HG02870 (cell line): ENCODE measurements at regions not wholly inside any gene's neighbourhood (a gene's known extent, or its start where the extent isn't known, plus 50 kb on each side); places are given as distances from the start of the nearest gene placed in this dataset.

Experiments
- ATAC-seq: cut with Tn5 transposase; IDR thresholded peaks from one replicate; pipeline ENCODE4 v1.9.1; 2021; ENCODE audit warnings: mild to moderate bottlenecking, moderate library complexity; ENCODE audit not compliant: unreplicated experiment

DNA sequence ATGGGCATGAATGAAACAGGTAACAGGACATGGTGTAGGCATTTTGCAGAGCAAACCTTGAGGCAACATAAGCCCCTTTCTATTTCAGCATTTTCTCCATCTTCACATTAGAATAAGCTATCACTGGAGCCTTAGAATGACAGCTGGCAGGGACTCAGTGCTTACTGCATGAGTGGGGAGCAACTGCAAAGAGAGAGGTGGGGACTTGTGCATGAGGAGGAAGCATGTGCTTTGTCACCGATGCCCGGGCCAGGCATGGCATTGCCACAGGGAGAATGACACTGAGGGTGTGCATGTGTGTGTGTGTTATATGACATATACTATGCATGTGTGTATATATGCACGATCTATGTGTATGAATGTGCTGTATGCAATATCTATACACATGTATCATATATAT is 258.2 kb upstream of the RAB6C start:
- no peak for ATAC-seq

DNA sequence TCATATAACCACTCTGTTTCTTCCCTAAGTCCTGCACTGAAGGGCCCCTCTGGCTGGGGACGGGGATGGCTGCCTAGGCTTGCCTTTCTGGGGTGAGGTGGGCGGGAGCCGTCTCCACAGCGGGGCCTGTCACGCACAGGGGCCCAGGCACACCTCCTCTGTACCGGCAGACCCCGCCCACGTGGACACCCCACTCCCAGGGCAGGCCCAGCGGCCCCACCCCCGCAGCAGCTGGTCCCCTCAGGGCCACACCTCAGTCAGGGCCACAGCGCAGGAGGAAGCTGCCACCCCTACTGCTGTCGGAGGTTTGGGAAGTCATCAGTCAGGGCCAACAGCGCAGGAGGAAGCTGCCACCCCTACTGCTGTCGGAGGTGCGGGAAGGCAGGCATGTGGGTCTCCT is 257.6 kb upstream of the RAB6C start:
- no peak for ATAC-seq

DNA sequence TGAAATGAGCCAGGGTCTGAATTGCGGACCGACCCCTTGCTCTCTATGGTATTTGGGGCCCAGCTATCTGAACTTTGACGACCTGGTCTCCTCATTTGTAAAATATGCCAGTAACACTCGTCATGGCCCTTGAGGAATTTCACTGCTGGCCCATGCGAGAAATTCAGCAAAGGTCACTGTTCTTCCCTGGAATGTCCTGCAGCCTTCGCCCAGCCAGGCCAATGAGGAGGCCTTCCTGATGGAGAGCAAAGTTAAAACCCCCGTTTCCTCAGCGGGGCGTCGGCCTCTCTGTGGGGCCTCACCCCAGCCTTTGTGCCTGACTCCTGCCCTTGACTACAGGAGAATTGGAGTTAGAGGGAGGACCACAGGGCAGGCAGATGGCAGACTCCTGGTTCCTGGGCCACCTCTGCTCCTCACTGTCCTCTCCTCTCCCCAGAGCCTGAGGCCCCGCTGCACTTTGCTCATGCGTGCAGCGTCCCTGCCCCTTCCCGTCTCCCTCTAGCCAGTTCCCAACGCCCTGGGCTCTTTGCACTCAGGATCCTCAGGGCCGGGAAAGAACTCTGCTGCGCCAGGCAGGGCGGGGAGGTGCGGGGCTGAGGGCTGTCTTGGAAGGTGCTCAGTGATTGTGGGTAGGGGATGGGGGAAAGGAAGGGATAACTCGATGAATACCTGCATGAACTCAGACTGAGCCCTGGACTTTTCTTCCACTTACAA is 257.0 kb upstream of the RAB6C start:
- ATAC-seq = no peak

DNA sequence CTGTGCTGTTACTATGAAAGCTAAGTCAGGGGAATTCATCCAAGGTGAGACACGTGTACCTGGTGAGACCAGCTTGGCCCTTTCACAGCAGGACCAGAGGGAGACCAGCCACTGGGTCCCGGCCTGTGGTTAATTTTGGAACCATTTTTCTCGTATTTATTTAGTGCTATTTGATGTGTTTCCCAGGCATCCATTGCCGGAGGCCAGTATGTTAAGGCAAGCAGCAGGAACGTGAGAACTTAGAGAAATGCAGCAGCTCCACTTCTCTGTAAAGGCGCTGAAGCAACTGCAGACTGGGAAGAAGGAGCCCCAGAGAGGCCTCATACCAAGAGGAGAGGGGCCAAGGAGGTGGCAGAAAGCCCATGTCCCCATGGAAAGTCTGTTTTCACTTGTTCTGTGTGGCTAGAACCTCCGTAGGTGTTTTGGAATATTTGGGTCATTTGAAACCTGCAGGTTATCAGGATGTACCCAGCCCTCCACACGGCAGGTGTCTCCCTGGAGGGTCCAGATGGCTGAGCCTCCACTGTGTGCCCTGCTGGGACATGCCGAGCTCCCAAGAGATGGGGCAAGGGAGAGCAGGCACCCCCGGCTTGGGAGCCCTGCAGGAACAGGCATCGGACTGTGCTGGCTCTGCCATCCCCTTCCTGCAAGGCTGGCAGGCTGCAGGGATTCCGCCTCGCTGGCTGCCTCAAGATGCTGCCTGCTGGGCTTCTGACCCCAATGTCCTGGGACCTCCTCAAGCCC is 256.0 kb upstream of the RAB6C start:
- ATAC-seq = no peak

DNA sequence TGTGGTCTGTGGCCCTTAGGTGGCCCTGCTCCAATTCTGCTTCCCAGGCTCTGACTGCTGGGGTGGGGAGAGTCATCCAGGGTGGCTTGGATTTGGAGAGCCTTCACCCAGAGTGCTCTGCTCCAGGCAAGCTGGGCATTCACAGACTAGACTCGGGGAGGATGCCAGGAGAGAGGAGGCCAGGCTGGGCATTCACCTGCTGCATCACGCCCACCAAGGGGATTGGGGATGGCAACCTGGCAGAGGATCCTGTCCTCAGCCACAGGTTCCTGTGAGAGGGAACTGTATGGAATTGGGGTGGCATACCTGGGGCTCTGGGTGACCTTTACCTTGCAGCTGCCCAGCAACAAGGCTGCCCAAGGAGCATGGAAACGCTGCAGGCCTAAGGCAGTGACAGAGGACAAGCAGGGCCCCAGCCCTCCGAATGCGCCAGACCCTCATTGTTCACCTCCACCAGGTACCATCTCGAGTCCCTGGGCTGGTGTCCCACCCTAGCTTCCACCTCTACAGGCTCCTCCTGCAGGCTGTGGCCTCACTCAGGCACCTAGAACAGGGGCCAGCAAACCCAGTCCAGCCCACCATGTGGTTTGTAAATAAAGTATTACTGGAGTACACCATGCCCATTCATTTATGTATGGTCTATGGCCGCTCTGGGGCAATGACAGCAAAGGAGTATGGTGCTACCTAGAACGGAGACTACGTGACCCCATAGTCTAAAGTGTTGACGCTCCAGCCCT is 255.3 kb upstream of the RAB6C start:
- no peak for ATAC-seq

DNA sequence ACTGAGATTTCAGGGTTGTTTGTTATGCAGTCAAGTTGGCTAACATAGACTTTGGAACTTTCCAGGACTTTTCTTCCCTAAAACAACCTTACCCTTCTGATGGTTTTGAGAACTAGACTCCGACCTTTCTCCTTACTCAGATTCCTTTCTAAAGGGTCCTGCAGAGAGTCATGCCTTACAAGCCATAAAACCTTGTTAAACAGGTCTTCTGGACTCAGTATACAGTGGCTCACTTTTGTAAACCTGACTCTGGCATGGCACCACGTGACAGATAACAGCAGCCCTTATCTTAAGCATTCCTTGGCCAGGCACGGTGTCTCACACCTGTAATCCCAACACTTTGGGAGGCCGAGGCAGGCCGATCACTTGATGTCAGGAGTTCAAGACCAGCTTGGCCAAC is 253.2 kb upstream of the RAB6C start:
- ATAC-seq = no peak

DNA sequence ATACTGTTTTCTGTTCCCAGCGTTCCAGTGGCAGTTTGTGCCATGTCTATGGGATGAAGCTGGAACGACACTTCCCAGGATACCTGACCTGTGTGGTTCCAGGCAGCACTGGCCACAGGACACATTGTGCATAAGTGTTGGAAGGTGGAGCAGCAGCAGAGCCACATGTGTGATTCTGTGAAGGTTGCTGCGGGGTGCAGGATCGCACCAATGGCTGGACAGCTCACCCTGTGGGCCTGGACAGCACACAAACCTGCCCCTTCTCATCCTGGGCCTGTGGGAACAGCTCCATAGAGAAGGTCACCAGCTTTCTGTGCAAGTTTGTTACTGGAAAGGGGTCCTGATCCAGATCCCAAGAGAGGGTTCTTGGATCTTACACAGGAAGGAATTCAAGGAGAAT is 252.2 kb upstream of the RAB6C start:
- ATAC-seq = no peak

DNA sequence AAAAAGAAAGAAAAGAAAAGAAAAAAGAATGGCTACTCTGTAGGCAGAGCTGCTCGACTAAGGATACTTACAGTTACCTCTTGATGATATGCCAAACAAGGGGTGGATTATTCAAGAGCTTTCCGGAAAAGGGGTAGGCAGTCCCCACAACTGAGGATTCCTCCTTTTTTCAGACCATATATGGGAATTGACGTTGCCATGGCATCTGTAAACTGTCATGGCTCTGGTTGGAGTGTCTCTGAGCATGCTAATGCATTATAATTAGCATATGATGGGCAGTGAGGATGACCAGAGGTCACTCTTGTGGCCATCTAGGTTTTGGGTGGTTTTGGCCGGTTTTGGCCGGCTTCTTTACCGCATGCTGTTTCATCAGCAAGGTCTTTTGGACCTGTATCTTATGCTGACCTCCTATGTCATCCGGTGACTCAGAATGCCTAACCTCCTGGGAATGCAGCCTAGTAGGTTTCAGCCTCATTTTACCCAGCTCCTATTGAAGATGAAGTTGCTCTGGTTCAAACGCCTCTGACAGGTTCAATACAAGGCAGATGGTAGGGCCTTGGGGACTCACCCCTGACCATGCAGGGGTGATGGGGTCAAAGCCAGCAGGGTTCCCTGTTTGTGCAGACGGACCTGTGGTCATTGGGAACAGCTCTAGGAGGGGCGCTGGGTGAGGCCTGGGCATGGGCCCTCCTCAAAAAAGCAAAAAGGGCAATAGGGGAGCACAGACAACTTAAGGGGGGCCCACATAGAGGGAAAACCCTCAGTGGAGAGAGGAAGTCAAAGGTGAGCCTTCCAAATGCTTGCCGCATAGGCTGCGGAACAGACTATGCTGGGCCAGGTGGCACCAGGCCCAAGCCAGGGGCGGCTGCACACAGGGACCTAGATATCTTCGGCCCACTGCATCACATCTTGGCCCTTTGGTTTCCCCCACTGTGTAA is 251.2 kb upstream of the RAB6C start:
- ATAC-seq = no peak

DNA sequence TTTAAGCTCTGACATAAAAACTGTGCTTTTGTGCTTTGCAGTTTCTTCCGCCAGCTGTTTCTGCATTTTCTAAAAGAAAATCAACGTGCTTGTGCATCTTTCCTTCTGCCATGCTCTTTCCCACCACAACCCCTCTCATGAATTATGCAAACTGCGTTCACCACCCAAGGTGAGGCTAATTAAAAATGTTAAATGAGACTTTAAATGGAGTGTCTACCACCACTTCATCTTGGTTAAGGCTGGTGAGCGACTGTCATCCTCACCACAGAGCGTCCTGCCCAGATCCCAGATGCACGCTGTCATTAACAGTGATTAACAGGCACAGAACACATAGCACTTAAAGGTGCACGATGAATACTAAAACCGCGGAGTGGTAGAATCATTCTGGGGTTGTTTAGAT is 250.5 kb upstream of the RAB6C start:
- no peak for ATAC-seq

DNA sequence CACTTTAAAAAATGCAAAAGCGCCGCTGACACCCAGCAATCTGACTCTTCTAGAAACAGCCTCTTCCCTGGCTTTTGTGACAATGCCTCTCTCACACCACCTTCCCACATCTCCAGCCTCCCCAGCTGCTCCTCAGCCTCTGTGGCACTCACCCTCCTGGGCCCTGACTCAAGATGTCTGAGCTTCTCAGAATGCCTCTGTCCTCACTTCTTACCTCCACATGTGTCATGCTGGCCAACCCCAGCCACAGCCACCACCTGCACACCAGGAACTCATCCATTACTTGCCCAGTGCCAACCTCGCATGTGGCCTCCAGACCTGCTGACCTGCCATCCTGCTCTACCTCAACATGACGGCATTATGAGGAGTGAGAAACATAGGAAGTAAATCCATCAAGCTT is 249.8 kb upstream of the RAB6C start:
- ATAC-seq = no peak

DNA sequence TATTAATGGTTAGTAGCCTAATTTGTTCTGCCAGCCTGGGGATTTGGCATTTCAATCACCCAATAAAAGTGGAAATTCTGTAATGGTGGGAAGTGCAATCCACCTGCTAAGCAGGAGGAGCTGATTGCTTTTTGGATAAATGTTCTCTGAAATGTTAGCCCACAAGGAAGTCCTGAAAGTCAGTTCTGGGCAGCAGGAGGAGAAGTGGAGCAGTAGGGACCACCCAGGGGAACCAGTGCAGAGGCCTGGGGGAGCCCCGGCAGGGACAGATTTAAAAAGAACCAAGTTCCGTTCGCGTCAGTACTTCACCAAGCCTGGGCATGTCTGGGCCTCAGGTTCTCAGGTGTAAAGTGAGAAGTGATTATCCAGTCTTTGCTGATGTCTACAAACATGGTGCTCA is 248.5 kb upstream of the RAB6C start:
- no peak for ATAC-seq

DNA sequence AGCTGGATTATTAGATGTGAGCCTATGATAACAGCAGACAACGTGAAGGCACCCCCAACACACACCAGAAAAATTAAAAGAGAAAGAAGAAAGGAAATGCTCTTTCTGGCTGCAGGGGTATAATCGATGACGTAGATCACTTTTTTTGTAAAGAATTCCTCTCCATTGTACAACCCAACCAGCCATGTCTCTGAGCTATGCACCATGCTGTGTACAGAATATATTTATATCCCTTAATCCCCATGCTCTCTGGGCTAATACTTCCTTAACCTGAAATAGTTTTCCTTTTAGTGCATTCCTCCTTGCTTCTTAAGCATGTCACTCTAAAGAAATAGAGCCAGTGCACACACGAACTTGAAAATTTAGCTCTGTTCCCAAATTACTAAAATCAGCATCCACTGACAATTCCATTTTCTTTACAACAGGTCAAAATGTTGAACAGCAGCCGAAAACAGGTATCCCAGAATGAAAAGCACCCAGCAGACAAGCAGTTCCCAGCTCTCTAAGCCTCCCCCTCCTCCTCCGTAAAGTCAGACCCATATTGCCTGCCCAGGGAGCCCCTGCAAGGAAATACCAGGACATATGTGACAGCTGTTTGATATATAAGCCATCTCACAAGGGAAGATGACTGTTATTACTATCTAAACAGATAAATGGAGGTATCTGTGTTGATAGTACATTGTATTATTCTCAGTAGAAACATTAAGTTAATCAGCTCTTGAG is 247.4 kb upstream of the RAB6C start:
- no peak for ATAC-seq

DNA sequence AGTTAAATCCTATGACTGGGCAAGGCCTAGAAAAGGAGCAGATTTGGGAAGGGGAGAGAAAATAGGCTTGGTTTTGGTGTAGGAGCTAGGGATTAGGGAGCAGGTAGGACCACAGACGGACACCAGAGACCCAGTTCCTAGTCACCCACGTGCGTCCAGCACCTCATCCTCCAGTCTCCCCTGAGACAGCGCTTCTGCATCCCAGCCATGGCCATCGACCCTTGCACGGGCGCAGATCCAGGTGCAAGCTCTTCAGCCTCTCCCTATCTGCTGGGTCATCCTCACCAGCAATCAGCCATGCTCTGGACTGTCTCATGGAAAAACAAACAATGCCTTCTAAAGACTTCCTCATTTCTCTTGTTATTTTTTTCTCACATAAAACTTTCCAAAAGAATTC is 246.8 kb upstream of the RAB6C start:
- ATAC-seq = no peak

DNA sequence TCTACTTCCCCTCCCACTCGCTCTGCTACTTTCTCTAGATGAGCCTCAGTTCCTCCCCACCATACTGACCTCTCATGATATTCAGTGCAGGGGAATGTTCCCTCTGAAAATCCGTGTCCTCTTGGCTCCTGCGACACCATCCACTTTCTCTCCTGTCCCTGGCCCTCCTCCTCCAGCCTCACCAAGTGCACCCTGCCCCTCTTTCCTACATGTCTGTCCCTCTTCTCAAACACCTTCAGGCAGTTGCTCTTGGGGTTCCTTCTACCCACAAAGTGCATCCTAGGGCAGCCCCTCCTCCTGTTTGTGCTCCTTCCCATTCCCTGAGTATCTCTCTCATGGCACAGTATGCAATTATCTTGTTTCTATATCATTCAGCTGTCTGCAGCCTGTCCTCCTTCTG is 246.4 kb upstream of the RAB6C start:
- no peak for ATAC-seq

DNA sequence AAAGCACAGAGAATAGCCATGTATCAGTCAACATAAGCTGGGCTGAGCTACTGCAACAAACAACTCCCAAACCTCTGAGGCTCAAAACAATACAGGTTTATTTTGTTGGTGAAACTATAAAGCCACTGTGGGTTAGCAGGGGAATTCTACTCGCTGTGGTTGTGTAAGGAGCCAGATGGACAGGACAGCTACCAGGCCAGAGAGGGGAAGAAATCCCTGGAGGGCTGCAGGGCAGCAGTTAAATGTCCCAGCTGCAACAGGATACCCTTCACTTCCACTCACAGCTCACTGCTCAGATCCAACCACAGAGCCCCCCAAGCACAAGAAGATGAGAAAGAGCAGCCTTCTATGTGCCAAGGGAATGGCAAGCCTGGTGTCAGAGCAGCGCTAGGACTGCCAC is 245.9 kb upstream of the RAB6C start:
- no peak for ATAC-seq

DNA sequence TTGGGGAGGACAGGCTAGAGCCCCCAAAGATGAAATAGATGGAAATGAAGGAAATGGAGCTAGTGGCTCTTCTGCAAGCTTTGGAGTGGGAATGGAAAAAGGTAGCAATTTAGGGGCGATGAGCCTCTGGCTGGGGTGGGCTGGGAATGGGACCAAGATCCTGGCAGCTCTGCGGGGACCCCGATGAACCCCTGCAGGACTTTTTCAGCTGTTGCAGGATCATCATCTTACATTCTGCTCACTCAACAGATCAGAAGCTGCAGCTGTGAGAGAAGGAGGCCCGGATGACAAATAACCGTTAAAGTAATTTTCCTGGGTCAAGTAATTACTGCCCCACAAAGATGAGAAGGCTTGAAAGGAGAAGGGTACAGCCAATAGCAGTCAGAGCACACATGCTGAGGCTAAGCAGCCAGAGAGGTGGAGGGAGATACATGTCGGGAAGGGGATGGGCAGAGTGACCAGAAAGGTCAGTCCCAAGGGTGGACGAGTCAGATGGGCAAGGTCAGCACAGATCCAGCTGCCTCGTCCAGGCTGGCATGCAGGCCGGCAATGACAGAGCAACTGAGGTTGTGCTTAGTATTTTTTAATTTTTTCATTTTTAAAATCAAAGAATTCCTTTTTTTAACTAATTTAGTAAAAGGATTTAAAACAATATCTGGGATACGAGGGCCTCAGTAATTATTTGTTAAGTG is 245.0 kb upstream of the RAB6C start:
- ATAC-seq = no peak

DNA sequence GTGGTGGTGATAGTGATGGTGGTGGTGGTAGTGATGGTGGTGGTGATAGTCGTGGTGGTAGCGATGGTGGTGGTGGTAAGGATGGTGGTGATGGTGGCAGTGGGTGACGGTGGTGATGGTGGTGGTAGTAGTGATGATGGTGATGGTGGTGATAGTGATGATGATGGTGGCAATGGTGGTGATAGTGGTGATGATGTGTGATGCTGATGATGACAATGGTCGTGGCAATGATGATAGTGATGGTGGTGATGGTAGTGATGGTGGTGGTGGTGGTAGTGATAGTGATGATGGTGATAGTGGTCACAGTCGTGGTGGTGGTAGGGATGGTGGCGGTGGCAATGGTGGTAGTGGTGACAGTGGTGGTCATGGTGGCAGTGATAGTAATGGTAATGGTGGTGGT is 243.9 kb upstream of the RAB6C start:
- ATAC-seq = no peak

DNA sequence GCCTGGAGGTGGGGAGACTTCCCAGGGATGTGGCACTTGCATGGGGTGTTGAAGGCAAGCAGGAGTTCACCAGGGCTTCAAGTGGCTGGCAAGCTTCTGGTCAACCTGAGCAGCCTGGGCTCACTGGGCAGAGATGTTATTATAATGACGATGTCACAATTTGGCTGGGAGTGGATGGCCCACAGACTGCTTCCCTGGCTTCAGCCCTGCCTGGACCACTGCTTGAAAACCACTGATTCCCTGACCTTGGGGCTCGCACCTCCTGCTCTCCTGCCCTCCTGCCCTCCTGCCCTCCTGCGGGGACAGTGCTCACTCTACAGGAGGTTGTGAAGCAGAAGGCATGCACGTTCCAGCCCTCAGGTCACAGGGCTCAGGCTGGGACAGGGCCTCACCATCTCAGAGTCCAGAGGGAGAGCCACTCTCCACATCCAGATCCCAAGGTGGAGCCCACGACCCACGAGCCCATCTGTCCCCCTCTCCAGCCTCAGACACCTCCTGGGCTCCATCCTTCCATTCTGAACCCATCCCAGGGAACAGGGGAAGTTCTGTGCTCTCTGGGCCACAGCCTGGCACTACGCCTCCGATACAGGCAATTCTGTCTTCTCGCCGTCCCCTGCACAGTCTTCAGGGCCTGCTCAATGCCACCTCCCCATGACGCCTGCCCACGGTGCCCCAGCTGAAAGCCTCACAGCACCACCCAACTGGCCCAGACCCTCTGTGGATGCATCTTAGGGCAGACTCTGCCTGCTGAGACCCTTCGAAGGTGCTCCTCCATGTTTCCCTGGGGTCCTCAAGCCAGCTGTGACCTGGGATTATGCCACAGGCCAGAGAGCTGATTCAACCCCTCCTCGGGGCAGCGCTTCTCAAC is 241.6 kb upstream of the RAB6C start:
- ATAC-seq = no peak

DNA sequence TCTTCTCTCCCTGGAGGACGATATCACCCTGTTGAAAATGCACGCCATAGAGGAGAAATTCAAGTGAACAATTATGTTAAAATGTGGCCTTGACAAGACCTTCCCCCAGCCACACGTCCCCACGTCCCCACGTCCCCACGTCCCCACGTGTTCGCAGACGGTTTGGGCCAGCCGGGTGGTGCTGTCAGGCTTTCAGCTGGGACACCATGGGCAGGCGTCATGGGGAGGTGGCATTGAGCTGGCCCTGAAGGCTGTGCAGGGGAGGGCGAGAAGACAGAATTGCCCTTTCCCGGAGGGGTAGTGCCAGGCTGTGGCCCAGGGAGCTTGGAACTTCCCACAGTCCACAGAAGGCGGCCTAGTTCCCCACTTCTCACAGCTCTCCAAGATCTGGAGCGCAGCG is 240.7 kb upstream of the RAB6C start:
- ATAC-seq = no peak
